ENCODE measurements at regions not wholly inside any gene's neighbourhood (a gene's known extent, or its start where the extent isn't known, plus 50 kb on each side); places are given as distances from the start of the nearest gene placed in this dataset.

- TF ChIP-seq, protein P1, sequence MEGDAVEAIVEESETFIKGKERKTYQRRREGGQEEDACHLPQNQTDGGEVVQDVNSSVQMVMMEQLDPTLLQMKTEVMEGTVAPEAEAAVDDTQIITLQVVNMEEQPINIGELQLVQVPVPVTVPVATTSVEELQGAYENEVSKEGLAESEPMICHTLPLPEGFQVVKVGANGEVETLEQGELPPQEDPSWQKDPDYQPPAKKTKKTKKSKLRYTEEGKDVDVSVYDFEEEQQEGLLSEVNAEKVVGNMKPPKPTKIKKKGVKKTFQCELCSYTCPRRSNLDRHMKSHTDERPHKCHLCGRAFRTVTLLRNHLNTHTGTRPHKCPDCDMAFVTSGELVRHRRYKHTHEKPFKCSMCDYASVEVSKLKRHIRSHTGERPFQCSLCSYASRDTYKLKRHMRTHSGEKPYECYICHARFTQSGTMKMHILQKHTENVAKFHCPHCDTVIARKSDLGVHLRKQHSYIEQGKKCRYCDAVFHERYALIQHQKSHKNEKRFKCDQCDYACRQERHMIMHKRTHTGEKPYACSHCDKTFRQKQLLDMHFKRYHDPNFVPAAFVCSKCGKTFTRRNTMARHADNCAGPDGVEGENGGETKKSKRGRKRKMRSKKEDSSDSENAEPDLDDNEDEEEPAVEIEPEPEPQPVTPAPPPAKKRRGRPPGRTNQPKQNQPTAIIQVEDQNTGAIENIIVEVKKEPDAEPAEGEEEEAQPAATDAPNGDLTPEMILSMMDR (IDR thresholded peaks at IDR 0.05): no peak
- TF ChIP-seq POLR2A (IDR thresholded peaks at IDR 0.05): no peak
Measured at GRCh38 chr14:85350667-85351066, 179.3 kb upstream of the FLRT2 start.
